Activated naive CD4-positive, alpha-beta T cell treated with anti-CD3 and anti-CD28 coated beads, Interleukin-2, amount 50 U/mL, for 16 hours (primary cell): ENCODE measurements at regions not wholly inside any gene's neighbourhood (a gene's known extent, or its start where the extent isn't known, plus 50 kb on each side); places are given as distances from the start of the nearest gene placed in this dataset.

Experiments used
- DNase-seq: peaks from one replicate; pipeline ENCODE4 v3.0.0-alpha.2; 2020

GRCh38 chr16:65468133-65468532 is 346.3 kb upstream of the CDH11 start:
- DNase-seq, result no peak

- no peak for DNase-seq
Measured at GRCh38 chr16:65463652-65464260, 341.9 kb upstream of the CDH11 start.

GRCh38 chr16:65457084-65457483 is 335.2 kb upstream of the CDH11 start:
- DNase-seq, result no peak

- no peak for DNase-seq
Measured at GRCh38 chr16:65455761-65456160, 333.9 kb upstream of the CDH11 start.

- no peak for DNase-seq
Measured at GRCh38 chr16:65453646-65454045, 331.8 kb upstream of the CDH11 start.

- DNase-seq, result no peak
Measured at GRCh38 chr16:65449526-65449925, 327.7 kb upstream of the CDH11 start.

GRCh38 chr16:65446427-65446826 is 324.6 kb upstream of the CDH11 start:
- DNase-seq, result no peak

- DNase-seq, result no peak
Measured at GRCh38 chr16:65445313-65446260, 323.7 kb upstream of the CDH11 start.

- DNase-seq, result no peak
Measured at GRCh38 chr16:65441501-65441900, 319.6 kb upstream of the CDH11 start.

GRCh38 chr16:65429504-65430181 is 307.8 kb upstream of the CDH11 start:
- DNase-seq, result no peak

GRCh38 chr16:65426484-65426883 is 304.6 kb upstream of the CDH11 start:
- no peak for DNase-seq

- no peak for DNase-seq
Measured at GRCh38 chr16:65422934-65423333, 301.1 kb upstream of the CDH11 start.

- no peak for DNase-seq
Measured at GRCh38 chr16:65421596-65421995, 299.7 kb upstream of the CDH11 start.

- no peak for DNase-seq
Measured at GRCh38 chr16:65418435-65418834, 296.6 kb upstream of the CDH11 start.

- DNase-seq, result no peak
Measured at GRCh38 chr16:65415460-65415859, 293.6 kb upstream of the CDH11 start.

- DNase-seq, result no peak
Measured at GRCh38 chr16:65414284-65414984, 292.6 kb upstream of the CDH11 start.

GRCh38 chr16:65413861-65414260 is 292.0 kb upstream of the CDH11 start:
- no peak for DNase-seq

GRCh38 chr16:65410801-65411200 is 288.9 kb upstream of the CDH11 start:
- no peak for DNase-seq

- no peak for DNase-seq
Measured at GRCh38 chr16:65409510-65409909, 287.6 kb upstream of the CDH11 start.

GRCh38 chr16:65406933-65407332 is 285.1 kb upstream of the CDH11 start:
- no peak for DNase-seq

GRCh38 chr16:65406116-65406515 is 284.3 kb upstream of the CDH11 start:
- no peak for DNase-seq

GRCh38 chr16:65394281-65394680 is 272.4 kb upstream of the CDH11 start:
- DNase-seq, result no peak
